GM12878 (cell line): ENCODE measurements at regions not wholly inside any gene's neighbourhood (a gene's known extent, or its start where the extent isn't known, plus 50 kb on each side); places are given as distances from the start of the nearest gene placed in this dataset.

ENCODE experiments used
- ATAC-seq: fragments of 200-7000 bp; cut with Tn5 transposase; 3 replicates; pipeline ENCODE4 v1.9.1; 2020; ENCODE audit warnings: mild to moderate bottlenecking, moderate library complexity
- BruUV-seq: library from RNA; stranded (reverse); fragments of 400-500 nt; replicated peaks from 2 replicates; lab custom pipeline; 2021; lab: Mats Ljungman, UMichigan
- CTCF ChIA-PET: fragments of 300-600 bp; sonication (Branson Sonifier 250); formaldehyde crosslinking; extraction: SDS; loops from one replicate; lab custom pipeline; 2021; ENCODE audit warnings: inconsistent platforms; lab: Yijun Ruan, JAX
- POLR2A ChIA-PET: fragments of 350-600 bp; formaldehyde crosslinking; extraction: SDS; loops from one replicate; lab custom pipeline; 2021; ENCODE audit warnings: inconsistent platforms; lab: Charles Lee
- RAD21 ChIA-PET: fragments of 300-600 bp; sonication (Branson Sonifier 250); formaldehyde crosslinking; loops from one replicate; lab custom pipeline; 2023; ENCODE audit warnings: antibody characterized with exemption; ENCODE audit not compliant: unreplicated experiment; lab: Charles Lee
- SMC1A ChIA-PET: fragments of 300-600 bp; sonication (Branson Sonifier 250); formaldehyde crosslinking; loops from one replicate; lab custom pipeline; 2023; ENCODE audit not compliant: unreplicated experiment, uncharacterized antibody; lab: Charles Lee
- DNase-seq: peaks from one replicate; pipeline ENCODE4 v3.0.0-alpha.2; 2011; ENCODE audit warnings: low read depth, low spot score
- FAIRE-seq: peaks from 3 replicates; lab custom pipeline; 2011; peaks lifted over from hg19 to GRCh38; lab: Jason Lieb, UNC
- H2AFZ ChIP-seq: 2 replicates; pipeline ENCODE4 v1.6.0; 2011; ENCODE audit warnings: low read depth, low read length, control low read depth; ENCODE audit not compliant: control insufficient read depth
- H3K27ac ChIP-seq: 2 replicates; pipeline ENCODE4 v1.5.1; 2011; ENCODE audit warnings: control low read depth; ENCODE audit not compliant: control insufficient read depth, insufficient read depth
- H3K27me3 ChIP-seq, 2 experiments: replicated peaks in 1 of 2; 2 replicates each; pipeline versions ENCODE4 v1.6.0 to v1.6.1; 2011; ENCODE audit warnings: low read length in 1 of 2; ENCODE audit not compliant: control insufficient read depth in 2 of 2, insufficient read depth in 2 of 2
- H3K36me3 ChIP-seq, 2 experiments: 2 replicates each; pipeline ENCODE4 v1.5.1; 2011; ENCODE audit warnings: low read length in 1 of 2; ENCODE audit not compliant: control insufficient read depth in 2 of 2, insufficient read depth in 2 of 2
- H3K4me1 ChIP-seq: 2 replicates; pipeline ENCODE4 v1.6.1; 2011; ENCODE audit warnings: mild to moderate bottlenecking, low read length, moderate library complexity, mixed read lengths; ENCODE audit not compliant: control insufficient read depth, insufficient read depth
- H3K4me2 ChIP-seq: 2 replicates; pipeline ENCODE4 v1.6.0; 2011; ENCODE audit warnings: control low read depth; ENCODE audit not compliant: control insufficient read depth, insufficient read depth
- H3K4me3 ChIP-seq: fragments of 200-600 bp; sonication (generic); 2 replicates; pipeline ENCODE4 v1.5.1; 2016
- H3K79me2 ChIP-seq: 2 replicates; pipeline ENCODE4 v1.6.0; 2011; ENCODE audit warnings: low read length; ENCODE audit not compliant: control insufficient read depth, insufficient read depth
- H3K9ac ChIP-seq: 2 replicates; pipeline ENCODE4 v1.8.0; 2011; ENCODE audit warnings: low read length, control low read depth, mixed read lengths; ENCODE audit not compliant: control insufficient read depth, insufficient read depth
- H3K9me3 ChIP-seq: replicated peaks from 3 replicates; pipeline ENCODE4 v1.5.1; 2011; ENCODE audit warnings: mild to moderate bottlenecking, low read length; ENCODE audit not compliant: control insufficient read depth, insufficient read depth
- H4K20me1 ChIP-seq: 2 replicates; pipeline ENCODE4 v1.6.0; 2011; ENCODE audit not compliant: control insufficient read depth, insufficient read depth
- BCL11A ChIP-seq: IDR thresholded peaks from 2 replicates; pipeline ENCODE4 v1.6.1; 2011; ENCODE audit warnings: low read depth, low read length
- DPF2 ChIP-seq: fragments of 450-650 bp; IDR thresholded peaks from 2 replicates; pipeline ENCODE4 v1.6.1; 2017; ENCODE audit warnings: mild to moderate bottlenecking
- HDAC2 ChIP-seq: fragments of 200-600 bp; sonication (generic); IDR thresholded peaks from 2 replicates; pipeline ENCODE4 v1.6.1; 2017
- IRF4 ChIP-seq: IDR thresholded peaks from 2 replicates; pipeline ENCODE4 v1.6.1; 2011; ENCODE audit warnings: low read depth, low read length
- RELA ChIP-seq: fragments of 450-650 bp; IDR thresholded peaks from 2 replicates; pipeline ENCODE4 v1.8.0; 2014; ENCODE audit warnings: borderline replicate concordance; ENCODE audit not compliant: partially characterized antibody
- SP1 ChIP-seq: IDR thresholded peaks from one replicate; pipeline ENCODE4 v1.6.1; 2011; ENCODE audit warnings: low read depth, low read length
- TCF3 ChIP-seq: IDR thresholded peaks from 2 replicates; pipeline ENCODE4 v1.6.1; 2012; ENCODE audit warnings: low read depth, mild to moderate bottlenecking, low read length, borderline replicate concordance; ENCODE audit not compliant: insufficient read depth
- ZSCAN29 ChIP-seq: fragments of 450-650 bp; IDR thresholded peaks from 2 replicates; pipeline ENCODE4 v1.6.1; 2017; ENCODE audit warnings: mild to moderate bottlenecking, moderate library complexity
- ZZZ3 ChIP-seq: IDR thresholded peaks from 2 replicates; pipeline ENCODE4 v1.6.1; 2011; ENCODE audit warnings: low read depth; ENCODE audit not compliant: control insufficient read depth, insufficient read length
- WGBS: methylation state at CpG from one replicate; pipeline ENCODE4 v1.1.6; 2016; ENCODE audit warnings: low lambda C conversion rate; ENCODE audit not compliant: insufficient replicate concordance, insufficient coverage; ENCODE audit errors: missing lambda C conversion rate; 5-methylcytosine and 5-hydroxymethylcytosine counted together
- in situ Hi-C: fragments of 300-500 bp; cut with MboI; formaldehyde crosslinking; loops from 9 replicates; pipeline ENCODE4 v1.14.3; 2018; ENCODE audit warnings: mixed read lengths
- intact Hi-C: fragments of 100-400 bp; cut with micrococcal nuclease; formaldehyde crosslinking; loops from one replicate; pipeline ENCODE4 v1.14.2; 2022; ENCODE audit not compliant: unreplicated experiment
- TF ChIP-seq, protein P1 (sequence below): fragments of 450-650 bp; IDR thresholded peaks from 2 replicates; pipeline ENCODE4 v1.6.1; 2017; ENCODE audit warnings: mild to moderate bottlenecking, moderate library complexity
- TF ChIP-seq, protein P2 (sequence below): fragments of 450-650 bp; IDR thresholded peaks from 2 replicates; pipeline ENCODE4 v1.6.1; 2017; ENCODE audit warnings: low read depth, mild to moderate bottlenecking, moderate library complexity
- TF ChIP-seq, protein P3 (sequence below): fragments of 450-650 bp; IDR thresholded peaks from 2 replicates; pipeline ENCODE4 v1.6.1; 2017; ENCODE audit warnings: borderline replicate concordance
- TF ChIP-seq, protein P4 (sequence below): fragments of 450-650 bp; IDR thresholded peaks from 2 replicates; pipeline ENCODE4 v1.6.1; 2017; ENCODE audit warnings: mild to moderate bottlenecking, moderate library complexity

DNA sequence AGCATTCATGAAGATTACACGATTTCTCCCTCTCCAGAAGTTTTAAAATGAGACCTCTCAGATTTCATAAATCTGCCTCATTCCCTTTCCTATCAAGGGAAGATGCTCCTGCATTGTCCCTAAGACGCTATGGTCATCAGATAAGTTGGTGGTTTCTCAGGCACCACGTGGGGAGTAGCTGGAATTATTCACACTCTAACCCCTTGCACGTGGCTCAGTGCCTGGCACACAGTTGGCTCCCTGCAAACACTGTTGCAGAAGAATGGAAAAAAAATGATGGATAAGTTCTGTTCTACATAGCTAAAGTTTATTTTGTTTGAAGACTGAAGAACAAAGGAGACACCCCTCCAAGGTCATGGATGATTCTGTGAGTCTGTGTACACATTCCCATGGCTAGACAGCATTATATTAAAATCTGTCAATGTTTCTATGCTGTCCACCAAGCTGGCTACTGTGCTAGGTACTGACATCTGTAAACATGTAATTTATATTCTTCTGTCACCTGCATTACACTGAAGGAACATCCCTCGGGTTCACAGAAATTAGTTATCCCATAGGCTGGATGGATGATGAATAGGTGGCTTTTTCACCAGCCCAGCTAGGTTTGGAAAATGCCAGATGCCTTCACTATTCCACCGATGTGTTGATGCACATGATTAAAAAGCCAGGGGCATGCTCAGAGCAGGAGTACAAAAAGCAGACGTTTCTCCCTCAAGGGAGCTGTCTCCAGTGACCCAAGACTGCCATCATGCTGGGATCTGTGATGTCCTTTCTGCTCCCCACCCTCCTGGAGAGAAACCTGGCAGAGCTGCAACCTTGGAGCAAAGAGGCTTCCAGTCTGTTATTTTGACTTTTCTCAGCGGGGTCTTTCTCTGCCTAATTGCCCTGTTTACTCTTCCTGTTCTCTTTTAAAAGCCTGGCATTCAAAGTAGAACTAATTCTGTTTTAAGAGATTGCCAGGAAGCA lies 610.5 kb downstream of the UTRN start:
- Histone ChIP-seq H3K4me1 (no peaks in the 10 kb centered on the region), H3K27me3 (peaks cover 0 to 2% of the 10 kb centered on the region in 2 experiments; a peak in 1 of 4 replicates), H3K9me3 (no peaks in the 10 kb centered on the region), H3K9ac (no peak overlapping the region), H3K36me3 (no peaks in the 10 kb centered on the region), H4K20me1 (no peaks in the 10 kb centered on the region), H3K4me2 (no peak overlapping the region), H3K4me3 (no peak overlapping the region), H2AFZ (no peak overlapping the region), H3K79me2 (no peaks in the 10 kb centered on the region), H3K27ac (no peak overlapping the region)
- CTCF ChIA-PET, result no interaction called here
- no peak for FAIRE-seq
- intact Hi-C loops (no loop called here), in situ Hi-C loops (no loop called here)
- SMC1A ChIA-PET, result no interaction called here
- BruUV-seq, result no TSS peak
- POLR2A ChIA-PET, result no interaction called here
- WGBS, result 3% methylated on average over 8 of the region's 8 CpGs
- no peak for ATAC-seq
- DNase-seq, result no peak
- RAD21 ChIA-PET, result no interaction called here
- TF ChIP-seq BCL11A (no peak), IRF4 (no peak), TCF3 (no peak), ZZZ3 (no peak), DPF2 (no peak), HDAC2 (no peak), RELA (no peak), SP1 (no peak), ZSCAN29 (no peak)
- TF ChIP-seq, protein P1, sequence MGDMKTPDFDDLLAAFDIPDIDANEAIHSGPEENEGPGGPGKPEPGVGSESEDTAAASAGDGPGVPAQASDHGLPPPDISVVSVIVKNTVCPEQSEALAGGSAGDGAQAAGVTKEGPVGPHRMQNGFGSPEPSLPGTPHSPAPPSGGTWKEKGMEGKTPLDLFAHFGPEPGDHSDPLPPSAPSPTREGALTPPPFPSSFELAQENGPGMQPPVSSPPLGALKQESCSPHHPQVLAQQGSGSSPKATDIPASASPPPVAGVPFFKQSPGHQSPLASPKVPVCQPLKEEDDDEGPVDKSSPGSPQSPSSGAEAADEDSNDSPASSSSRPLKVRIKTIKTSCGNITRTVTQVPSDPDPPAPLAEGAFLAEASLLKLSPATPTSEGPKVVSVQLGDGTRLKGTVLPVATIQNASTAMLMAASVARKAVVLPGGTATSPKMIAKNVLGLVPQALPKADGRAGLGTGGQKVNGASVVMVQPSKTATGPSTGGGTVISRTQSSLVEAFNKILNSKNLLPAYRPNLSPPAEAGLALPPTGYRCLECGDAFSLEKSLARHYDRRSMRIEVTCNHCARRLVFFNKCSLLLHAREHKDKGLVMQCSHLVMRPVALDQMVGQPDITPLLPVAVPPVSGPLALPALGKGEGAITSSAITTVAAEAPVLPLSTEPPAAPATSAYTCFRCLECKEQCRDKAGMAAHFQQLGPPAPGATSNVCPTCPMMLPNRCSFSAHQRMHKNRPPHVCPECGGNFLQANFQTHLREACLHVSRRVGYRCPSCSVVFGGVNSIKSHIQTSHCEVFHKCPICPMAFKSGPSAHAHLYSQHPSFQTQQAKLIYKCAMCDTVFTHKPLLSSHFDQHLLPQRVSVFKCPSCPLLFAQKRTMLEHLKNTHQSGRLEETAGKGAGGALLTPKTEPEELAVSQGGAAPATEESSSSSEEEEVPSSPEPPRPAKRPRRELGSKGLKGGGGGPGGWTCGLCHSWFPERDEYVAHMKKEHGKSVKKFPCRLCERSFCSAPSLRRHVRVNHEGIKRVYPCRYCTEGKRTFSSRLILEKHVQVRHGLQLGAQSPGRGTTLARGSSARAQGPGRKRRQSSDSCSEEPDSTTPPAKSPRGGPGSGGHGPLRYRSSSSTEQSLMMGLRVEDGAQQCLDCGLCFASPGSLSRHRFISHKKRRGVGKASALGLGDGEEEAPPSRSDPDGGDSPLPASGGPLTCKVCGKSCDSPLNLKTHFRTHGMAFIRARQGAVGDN, result no peak
- TF ChIP-seq, protein P2, sequence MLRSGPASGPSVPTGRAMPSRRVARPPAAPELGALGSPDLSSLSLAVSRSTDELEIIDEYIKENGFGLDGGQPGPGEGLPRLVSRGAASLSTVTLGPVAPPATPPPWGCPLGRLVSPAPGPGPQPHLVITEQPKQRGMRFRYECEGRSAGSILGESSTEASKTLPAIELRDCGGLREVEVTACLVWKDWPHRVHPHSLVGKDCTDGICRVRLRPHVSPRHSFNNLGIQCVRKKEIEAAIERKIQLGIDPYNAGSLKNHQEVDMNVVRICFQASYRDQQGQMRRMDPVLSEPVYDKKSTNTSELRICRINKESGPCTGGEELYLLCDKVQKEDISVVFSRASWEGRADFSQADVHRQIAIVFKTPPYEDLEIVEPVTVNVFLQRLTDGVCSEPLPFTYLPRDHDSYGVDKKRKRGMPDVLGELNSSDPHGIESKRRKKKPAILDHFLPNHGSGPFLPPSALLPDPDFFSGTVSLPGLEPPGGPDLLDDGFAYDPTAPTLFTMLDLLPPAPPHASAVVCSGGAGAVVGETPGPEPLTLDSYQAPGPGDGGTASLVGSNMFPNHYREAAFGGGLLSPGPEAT, result no peak
- TF ChIP-seq, protein P3, sequence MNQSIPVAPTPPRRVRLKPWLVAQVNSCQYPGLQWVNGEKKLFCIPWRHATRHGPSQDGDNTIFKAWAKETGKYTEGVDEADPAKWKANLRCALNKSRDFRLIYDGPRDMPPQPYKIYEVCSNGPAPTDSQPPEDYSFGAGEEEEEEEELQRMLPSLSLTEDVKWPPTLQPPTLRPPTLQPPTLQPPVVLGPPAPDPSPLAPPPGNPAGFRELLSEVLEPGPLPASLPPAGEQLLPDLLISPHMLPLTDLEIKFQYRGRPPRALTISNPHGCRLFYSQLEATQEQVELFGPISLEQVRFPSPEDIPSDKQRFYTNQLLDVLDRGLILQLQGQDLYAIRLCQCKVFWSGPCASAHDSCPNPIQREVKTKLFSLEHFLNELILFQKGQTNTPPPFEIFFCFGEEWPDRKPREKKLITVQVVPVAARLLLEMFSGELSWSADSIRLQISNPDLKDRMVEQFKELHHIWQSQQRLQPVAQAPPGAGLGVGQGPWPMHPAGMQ, result no peak
- TF ChIP-seq, protein P4, sequence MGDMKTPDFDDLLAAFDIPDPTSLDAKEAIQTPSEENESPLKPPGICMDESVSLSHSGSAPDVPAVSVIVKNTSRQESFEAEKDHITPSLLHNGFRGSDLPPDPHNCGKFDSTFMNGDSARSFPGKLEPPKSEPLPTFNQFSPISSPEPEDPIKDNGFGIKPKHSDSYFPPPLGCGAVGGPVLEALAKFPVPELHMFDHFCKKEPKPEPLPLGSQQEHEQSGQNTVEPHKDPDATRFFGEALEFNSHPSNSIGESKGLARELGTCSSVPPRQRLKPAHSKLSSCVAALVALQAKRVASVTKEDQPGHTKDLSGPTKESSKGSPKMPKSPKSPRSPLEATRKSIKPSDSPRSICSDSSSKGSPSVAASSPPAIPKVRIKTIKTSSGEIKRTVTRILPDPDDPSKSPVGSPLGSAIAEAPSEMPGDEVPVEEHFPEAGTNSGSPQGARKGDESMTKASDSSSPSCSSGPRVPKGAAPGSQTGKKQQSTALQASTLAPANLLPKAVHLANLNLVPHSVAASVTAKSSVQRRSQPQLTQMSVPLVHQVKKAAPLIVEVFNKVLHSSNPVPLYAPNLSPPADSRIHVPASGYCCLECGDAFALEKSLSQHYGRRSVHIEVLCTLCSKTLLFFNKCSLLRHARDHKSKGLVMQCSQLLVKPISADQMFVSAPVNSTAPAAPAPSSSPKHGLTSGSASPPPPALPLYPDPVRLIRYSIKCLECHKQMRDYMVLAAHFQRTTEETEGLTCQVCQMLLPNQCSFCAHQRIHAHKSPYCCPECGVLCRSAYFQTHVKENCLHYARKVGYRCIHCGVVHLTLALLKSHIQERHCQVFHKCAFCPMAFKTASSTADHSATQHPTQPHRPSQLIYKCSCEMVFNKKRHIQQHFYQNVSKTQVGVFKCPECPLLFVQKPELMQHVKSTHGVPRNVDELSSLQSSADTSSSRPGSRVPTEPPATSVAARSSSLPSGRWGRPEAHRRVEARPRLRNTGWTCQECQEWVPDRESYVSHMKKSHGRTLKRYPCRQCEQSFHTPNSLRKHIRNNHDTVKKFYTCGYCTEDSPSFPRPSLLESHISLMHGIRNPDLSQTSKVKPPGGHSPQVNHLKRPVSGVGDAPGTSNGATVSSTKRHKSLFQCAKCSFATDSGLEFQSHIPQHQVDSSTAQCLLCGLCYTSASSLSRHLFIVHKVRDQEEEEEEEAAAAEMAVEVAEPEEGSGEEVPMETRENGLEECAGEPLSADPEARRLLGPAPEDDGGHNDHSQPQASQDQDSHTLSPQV, result no peak
